Osteoblast (primary cell): ENCODE measurements at regions not wholly inside any gene's neighbourhood (a gene's known extent, or its start where the extent isn't known, plus 50 kb on each side); places are given as distances from the start of the nearest gene placed in this dataset.

Experiments used
- DNase-seq: peaks from one replicate; pipeline ENCODE4 v3.0.0; 2011; ENCODE audit warnings: low spot score, mixed read lengths; ENCODE audit not compliant: insufficient read length; ENCODE audit errors: missing footprints
- H2AFZ ChIP-seq: 2 replicates; pipeline ENCODE4 v1.6.0; 2011; ENCODE audit warnings: mild to moderate bottlenecking, low read length
- H3K27ac ChIP-seq: 2 replicates; pipeline ENCODE4 v1.5.1; 2011; ENCODE audit warnings: mild to moderate bottlenecking, low read depth, low read length, moderate library complexity
- H3K27me3 ChIP-seq: 2 replicates; pipeline ENCODE4 v1.6.0; 2012; ENCODE audit warnings: mild to moderate bottlenecking, control low read depth, inconsistent platforms, low read length, moderate library complexity; ENCODE audit not compliant: insufficient read depth
- H3K36me3 ChIP-seq: 2 replicates; pipeline ENCODE4 v1.5.1; 2011; ENCODE audit warnings: mild to moderate bottlenecking, low read length, control low read depth, moderate library complexity; ENCODE audit not compliant: insufficient read depth
- H3K4me1 ChIP-seq: 2 replicates; pipeline ENCODE4 v1.5.1; 2011; ENCODE audit warnings: mild to moderate bottlenecking, low read length, control low read depth, moderate library complexity; ENCODE audit not compliant: insufficient read depth
- H3K4me2 ChIP-seq: 2 replicates; pipeline ENCODE4 v1.6.0; 2011; ENCODE audit warnings: mild to moderate bottlenecking, low read length; ENCODE audit not compliant: insufficient read depth
- H3K4me3 ChIP-seq: fragments of 200-600 bp; sonication (generic); 3 replicates; pipeline ENCODE4 v1.5.1; 2012; ENCODE audit warnings: mild to moderate bottlenecking, low read length, inconsistent platforms; ENCODE audit not compliant: insufficient read depth
- H3K79me2 ChIP-seq: 2 replicates; pipeline ENCODE4 v1.6.0; 2012; ENCODE audit warnings: mild to moderate bottlenecking, low read length, control low read depth, inconsistent platforms; ENCODE audit not compliant: insufficient read depth
- H3K9me3 ChIP-seq: 2 replicates; pipeline ENCODE4 v1.5.1; 2011; ENCODE audit warnings: low read depth, low read length, control low read depth
- H4K20me1 ChIP-seq: 2 replicates; pipeline ENCODE4 v1.6.0; 2012; ENCODE audit warnings: mild to moderate bottlenecking, low read length, control low read depth; ENCODE audit not compliant: insufficient read depth
- TF ChIP-seq, protein P1 (sequence below): IDR thresholded peaks from 2 replicates; pipeline ENCODE4 v1.5.1; 2011; ENCODE audit warnings: mild to moderate bottlenecking, low read depth, low read length, moderate library complexity; ENCODE audit errors: extremely low read depth

DNA sequence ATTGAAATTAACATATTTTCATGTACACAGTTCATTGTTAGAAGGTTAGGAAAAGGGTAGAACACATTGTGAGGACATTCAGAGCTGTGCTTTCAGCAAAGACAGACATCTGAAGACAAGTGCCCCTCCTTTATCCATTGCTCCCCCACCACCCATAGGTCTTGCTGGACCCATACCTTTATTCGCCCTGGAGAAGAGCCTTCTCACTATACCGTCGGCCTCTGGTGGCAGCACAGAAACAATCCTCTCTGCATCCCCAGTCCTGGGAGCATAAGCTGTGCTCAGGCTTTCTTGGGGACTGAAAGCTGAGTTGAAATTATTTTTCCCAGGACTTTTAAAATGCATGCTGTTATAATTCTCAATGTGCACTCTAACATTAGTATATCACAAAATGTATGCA, 372.3 kb downstream of the EPHA7 start:
- no peak overlapping the region for H2AFZ ChIP-seq
- no peaks in the 10 kb centered on the region for H3K27me3 ChIP-seq
- H3K36me3 ChIP-seq, result no peaks in the 10 kb centered on the region

DNA sequence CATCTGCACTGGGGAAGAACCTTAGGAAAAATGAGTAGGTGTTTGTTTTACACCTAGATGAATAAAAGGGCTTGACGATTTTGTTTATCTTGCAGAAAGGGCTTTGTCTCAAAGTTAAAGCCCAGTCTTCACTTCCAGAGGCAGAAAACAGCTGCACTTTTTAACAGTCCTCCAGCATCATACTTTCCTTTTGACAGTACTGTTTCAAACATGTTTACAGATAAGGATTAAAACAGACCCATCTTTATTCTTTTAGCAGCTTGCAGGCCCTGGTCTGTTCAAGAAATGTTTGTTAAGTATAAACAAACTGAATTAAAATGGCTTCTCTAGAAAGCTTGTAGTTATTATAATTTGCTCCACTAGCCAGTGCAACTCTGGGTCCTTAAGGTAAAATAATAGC, 374.2 kb downstream of the EPHA7 start:
- no peak overlapping the region for H2AFZ ChIP-seq
- no peak overlapping the region for H3K4me3 ChIP-seq
- H3K9me3 ChIP-seq, result peaks cover 2% of the 10 kb centered on the region
- H3K79me2 ChIP-seq, result no peaks in the 10 kb centered on the region
- H3K4me2 ChIP-seq, result no peak overlapping the region
- no peaks in the 10 kb centered on the region for H3K27me3 ChIP-seq
- no peaks in the 10 kb centered on the region for H3K4me1 ChIP-seq
- H4K20me1 ChIP-seq, result no peaks in the 10 kb centered on the region
- TF ChIP-seq, protein P1, sequence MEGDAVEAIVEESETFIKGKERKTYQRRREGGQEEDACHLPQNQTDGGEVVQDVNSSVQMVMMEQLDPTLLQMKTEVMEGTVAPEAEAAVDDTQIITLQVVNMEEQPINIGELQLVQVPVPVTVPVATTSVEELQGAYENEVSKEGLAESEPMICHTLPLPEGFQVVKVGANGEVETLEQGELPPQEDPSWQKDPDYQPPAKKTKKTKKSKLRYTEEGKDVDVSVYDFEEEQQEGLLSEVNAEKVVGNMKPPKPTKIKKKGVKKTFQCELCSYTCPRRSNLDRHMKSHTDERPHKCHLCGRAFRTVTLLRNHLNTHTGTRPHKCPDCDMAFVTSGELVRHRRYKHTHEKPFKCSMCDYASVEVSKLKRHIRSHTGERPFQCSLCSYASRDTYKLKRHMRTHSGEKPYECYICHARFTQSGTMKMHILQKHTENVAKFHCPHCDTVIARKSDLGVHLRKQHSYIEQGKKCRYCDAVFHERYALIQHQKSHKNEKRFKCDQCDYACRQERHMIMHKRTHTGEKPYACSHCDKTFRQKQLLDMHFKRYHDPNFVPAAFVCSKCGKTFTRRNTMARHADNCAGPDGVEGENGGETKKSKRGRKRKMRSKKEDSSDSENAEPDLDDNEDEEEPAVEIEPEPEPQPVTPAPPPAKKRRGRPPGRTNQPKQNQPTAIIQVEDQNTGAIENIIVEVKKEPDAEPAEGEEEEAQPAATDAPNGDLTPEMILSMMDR, result no peak
- no peak overlapping the region for H3K27ac ChIP-seq
- no peak for DNase-seq
- no peaks in the 10 kb centered on the region for H3K36me3 ChIP-seq

More for the DNA sequence above, 372.3 kb downstream of the EPHA7 start:
- H3K4me1 ChIP-seq, result no peaks in the 10 kb centered on the region
- no peak overlapping the region for H3K27ac ChIP-seq
- H3K4me3 ChIP-seq, result no peak overlapping the region
- no peak overlapping the region for H3K4me2 ChIP-seq
- H3K79me2 ChIP-seq, result no peaks in the 10 kb centered on the region
- TF ChIP-seq, protein P1, result no peak
- DNase-seq, result no peak
- H4K20me1 ChIP-seq, result no peaks in the 10 kb centered on the region
- H3K9me3 ChIP-seq, result peaks cover 2% of the 10 kb centered on the region

DNA sequence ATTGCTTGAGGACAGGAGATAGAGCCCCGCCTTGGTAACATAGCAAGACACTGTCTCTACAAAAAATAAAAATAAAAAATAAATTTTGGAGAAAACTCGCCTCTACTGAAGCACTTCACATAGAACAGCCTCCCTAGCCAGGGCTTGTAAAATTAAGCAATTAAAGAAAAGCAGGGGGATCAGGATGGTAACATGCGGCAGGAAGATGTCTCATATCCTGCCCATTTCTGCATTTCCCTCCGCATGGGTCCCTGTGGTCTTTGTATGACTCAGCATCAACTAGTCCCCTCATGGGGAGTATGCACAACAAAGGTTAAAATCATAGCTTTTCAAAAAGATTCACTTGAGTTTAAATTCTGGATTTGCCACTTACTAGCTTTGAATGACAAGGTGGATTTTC, 379.0 kb downstream of the EPHA7 start:
- no peak overlapping the region for H3K27ac ChIP-seq
- no peak overlapping the region for H3K4me2 ChIP-seq
- DNase-seq, result no peak

DNA sequence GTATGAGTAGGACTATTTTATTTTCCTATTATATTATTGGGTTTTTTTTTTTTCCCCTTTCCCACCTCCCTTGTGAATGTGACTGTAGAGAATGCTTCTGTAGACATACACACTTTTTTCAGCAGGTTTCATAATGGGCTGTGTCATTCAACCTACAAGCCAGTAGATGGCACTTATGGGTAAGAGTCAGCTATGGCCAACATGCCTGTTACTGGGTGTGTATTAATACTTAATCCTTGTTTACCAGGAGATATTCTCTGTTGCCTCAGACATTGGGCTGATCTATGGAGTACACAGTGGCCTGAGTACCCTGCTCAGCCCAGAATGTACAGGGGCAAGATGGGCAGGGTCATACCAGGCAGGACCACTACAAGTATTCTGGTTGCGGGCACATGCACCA, 382.5 kb downstream of the EPHA7 start:
- Histone ChIP-seq H2AFZ (no peak overlapping the region), H3K4me1 (no peaks in the 10 kb centered on the region), H3K9me3 (peaks cover 4% of the 10 kb centered on the region), H3K27me3 (no peaks in the 10 kb centered on the region), H4K20me1 (no peaks in the 10 kb centered on the region), H3K4me2 (no peak overlapping the region), H3K36me3 (no peaks in the 10 kb centered on the region), H3K4me3 (no peak overlapping the region), H3K27ac (no peak overlapping the region), H3K79me2 (no peaks in the 10 kb centered on the region)
- no peak for DNase-seq
- TF ChIP-seq, protein P1, result no peak

More for the DNA sequence above, 379.0 kb downstream of the EPHA7 start:
- no peak overlapping the region for H2AFZ ChIP-seq
- H3K9me3 ChIP-seq, result peaks cover 6% of the 10 kb centered on the region
- no peak overlapping the region for H3K4me3 ChIP-seq
- no peaks in the 10 kb centered on the region for H3K79me2 ChIP-seq
- no peaks in the 10 kb centered on the region for H3K36me3 ChIP-seq
- H3K27me3 ChIP-seq, result no peaks in the 10 kb centered on the region
- H4K20me1 ChIP-seq, result no peaks in the 10 kb centered on the region
- H3K4me1 ChIP-seq, result no peaks in the 10 kb centered on the region
- TF ChIP-seq, protein P1, result no peak
